ENCODE measurements at regions not wholly inside any gene's neighbourhood (a gene's known extent, or its start where the extent isn't known, plus 50 kb on each side); places are given as distances from the start of the nearest gene placed in this dataset.
"Not testable (repeated sequence)": the region's sequence is repeated elsewhere in the genome, so short reads cannot be mapped to it uniquely, and the experiment has no call there.

GRCh38 chr2:87075054-87075790 is 53.6 kb upstream of the PLGLB1 start:
- H3K36me3 ChIP-seq (ENCODE audit: control insufficient read depth in 4 of 4, insufficient read depth in 4 of 4, low read length in 3 of 4); H3K4me1 ChIP-seq (ENCODE audit: control extremely low read depth in 1 of 4, control insufficient read depth in 4 of 4, insufficient read depth in 4 of 4, low read length in 3 of 4); CTCF ChIA-PET; POLR2A ChIA-PET; H3K9me3 ChIP-seq (ENCODE audit: control extremely low read depth in 1 of 5, control insufficient read depth in 4 of 5, insufficient read depth in 2 of 5, low read depth in 1 of 5, low read length in 4 of 5); H3K27me3 ChIP-seq (replicated peaks in 2 of 5; ENCODE audit: control insufficient read depth in 4 of 5, insufficient read depth in 5 of 5, low read length in 4 of 5): not testable (repeated sequence)
- WGBS (ENCODE audit: insufficient coverage): 0% methylated on average over 5 of the region's 47 CpGs
- DNase-seq: peak; percentile 6 to 59 (median 46)
- Histone ChIP-seq H3K4me3 (ENCODE audit: control insufficient read depth in 1 of 7, extremely low read depth in 1 of 7, insufficient read depth in 4 of 7, low read depth in 2 of 7, low read length in 6 of 7) (peak overlapping the region; percentile 52 to 82 (median 70)), H3K27ac (ENCODE audit: insufficient read depth in 1 of 2, low read depth in 1 of 2, low read length in 2 of 2, poor library complexity in 1 of 2, severe bottlenecking in 2 of 2) (peak overlapping the region; percentile 50 to 87)

GRCh38 chr2:87075791-87076252 is 54.2 kb upstream of the PLGLB1 start:
- H3K4me1 ChIP-seq (ENCODE audit: control extremely low read depth in 1 of 4, control insufficient read depth in 4 of 4, insufficient read depth in 4 of 4, low read length in 3 of 4); H3K27me3 ChIP-seq (replicated peaks in 2 of 5; ENCODE audit: control insufficient read depth in 4 of 5, insufficient read depth in 5 of 5, low read length in 4 of 5); POLR2A ChIA-PET; CTCF ChIA-PET; H3K9me3 ChIP-seq (ENCODE audit: control extremely low read depth in 1 of 5, control insufficient read depth in 4 of 5, insufficient read depth in 2 of 5, low read depth in 1 of 5, low read length in 4 of 5); H3K36me3 ChIP-seq (ENCODE audit: control insufficient read depth in 4 of 4, insufficient read depth in 4 of 4, low read length in 3 of 4): not testable (repeated sequence)
- peak overlapping the region in 1 of 2 experiments; percentile 87 for H3K27ac ChIP-seq (ENCODE audit: insufficient read depth in 1 of 2, low read depth in 1 of 2, low read length in 2 of 2, poor library complexity in 1 of 2, severe bottlenecking in 2 of 2)
- H3K4me3 ChIP-seq (ENCODE audit: control insufficient read depth in 1 of 7, extremely low read depth in 1 of 7, insufficient read depth in 4 of 7, low read depth in 2 of 7, low read length in 6 of 7): peak overlapping the region; percentile 52 to 82 (median 70)
- DNase-seq: peak; percentile 41 to 81 (median 70)
- 0% methylated on average over 11 of the region's 64 CpGs for WGBS (ENCODE audit: insufficient coverage)

- peak overlapping the region; percentile 83 to 87 for H3K27ac ChIP-seq (ENCODE audit: insufficient read depth in 1 of 2, low read depth in 1 of 2, low read length in 2 of 2, poor library complexity in 1 of 2, severe bottlenecking in 2 of 2)
- H3K9me3 ChIP-seq (ENCODE audit: control extremely low read depth in 1 of 5, control insufficient read depth in 4 of 5, insufficient read depth in 2 of 5, low read depth in 1 of 5, low read length in 4 of 5); H3K27me3 ChIP-seq (replicated peaks in 2 of 5; ENCODE audit: control insufficient read depth in 4 of 5, insufficient read depth in 5 of 5, low read length in 4 of 5); POLR2A ChIA-PET; H3K36me3 ChIP-seq (ENCODE audit: control insufficient read depth in 4 of 4, insufficient read depth in 4 of 4, low read length in 3 of 4); CTCF ChIA-PET; H3K4me1 ChIP-seq (ENCODE audit: control extremely low read depth in 1 of 4, control insufficient read depth in 4 of 4, insufficient read depth in 4 of 4, low read length in 3 of 4): not testable (repeated sequence)
- peak overlapping the region; percentile 52 to 82 (median 70) for H3K4me3 ChIP-seq (ENCODE audit: control insufficient read depth in 1 of 7, extremely low read depth in 1 of 7, insufficient read depth in 4 of 7, low read depth in 2 of 7, low read length in 6 of 7)
- WGBS (ENCODE audit: insufficient coverage): 1% methylated on average over 15 of the region's 84 CpGs
- DNase-seq: peak; percentile 93 to 98 (median 96)
Measured at GRCh38 chr2:87076253-87077123, 54.8 kb upstream of the PLGLB1 start.

GRCh38 chr2:87077124-87077446 is 55.4 kb upstream of the PLGLB1 start:
- WGBS (ENCODE audit: insufficient coverage): no CpG with 5 or more reads among the region's 26 CpGs

GRCh38 chr2:87081727-87082126 is 60.1 kb upstream of the PLGLB1 start:
- CTCF ChIA-PET: not testable (repeated sequence)

More at GRCh38 chr2:87077124-87077446, 55.4 kb upstream of the PLGLB1 start:
- Histone ChIP-seq H3K4me3 (ENCODE audit: control insufficient read depth in 1 of 7, extremely low read depth in 1 of 7, insufficient read depth in 4 of 7, low read depth in 2 of 7, low read length in 6 of 7) (peak overlapping the region in 6 of 7 experiments; percentile 42 to 73 (median 61)), H3K27ac (ENCODE audit: insufficient read depth in 1 of 2, low read depth in 1 of 2, low read length in 2 of 2, poor library complexity in 1 of 2, severe bottlenecking in 2 of 2) (peak overlapping the region; percentile 83 to 87)
- H3K9me3 ChIP-seq (ENCODE audit: control extremely low read depth in 1 of 5, control insufficient read depth in 4 of 5, insufficient read depth in 2 of 5, low read depth in 1 of 5, low read length in 4 of 5); H3K4me1 ChIP-seq (ENCODE audit: control extremely low read depth in 1 of 4, control insufficient read depth in 4 of 4, insufficient read depth in 4 of 4, low read length in 3 of 4); POLR2A ChIA-PET; DNase-seq; CTCF ChIA-PET; H3K27me3 ChIP-seq (replicated peaks in 2 of 5; ENCODE audit: control insufficient read depth in 4 of 5, insufficient read depth in 5 of 5, low read length in 4 of 5); H3K36me3 ChIP-seq (ENCODE audit: control insufficient read depth in 4 of 4, insufficient read depth in 4 of 4, low read length in 3 of 4): not testable (repeated sequence)

GRCh38 chr2:87088079-87088478 is 66.4 kb upstream of the PLGLB1 start:
- CTCF ChIA-PET; H3K4me3 ChIP-seq (ENCODE audit: control insufficient read depth in 1 of 7, extremely low read depth in 1 of 7, insufficient read depth in 4 of 7, low read depth in 2 of 7, low read length in 6 of 7); H3K4me1 ChIP-seq (ENCODE audit: control extremely low read depth in 1 of 4, control insufficient read depth in 4 of 4, insufficient read depth in 4 of 4, low read length in 3 of 4); H3K27me3 ChIP-seq (replicated peaks in 2 of 5; ENCODE audit: control insufficient read depth in 4 of 5, insufficient read depth in 5 of 5, low read length in 4 of 5); H3K27ac ChIP-seq (ENCODE audit: insufficient read depth in 1 of 2, low read depth in 1 of 2, low read length in 2 of 2, poor library complexity in 1 of 2, severe bottlenecking in 2 of 2); POLR2A ChIA-PET; DNase-seq; H3K36me3 ChIP-seq (ENCODE audit: control insufficient read depth in 4 of 4, insufficient read depth in 4 of 4, low read length in 3 of 4); H3K9me3 ChIP-seq (ENCODE audit: control extremely low read depth in 1 of 5, control insufficient read depth in 4 of 5, insufficient read depth in 2 of 5, low read depth in 1 of 5, low read length in 4 of 5): not testable (repeated sequence)
- WGBS (ENCODE audit: insufficient coverage): 100% methylated on average over 3 of the region's 6 CpGs

More at GRCh38 chr2:87081727-87082126, 60.1 kb upstream of the PLGLB1 start:
- H3K36me3 ChIP-seq (ENCODE audit: control insufficient read depth in 4 of 4, insufficient read depth in 4 of 4, low read length in 3 of 4); H3K27ac ChIP-seq (ENCODE audit: insufficient read depth in 1 of 2, low read depth in 1 of 2, low read length in 2 of 2, poor library complexity in 1 of 2, severe bottlenecking in 2 of 2); H3K27me3 ChIP-seq (replicated peaks in 2 of 5; ENCODE audit: control insufficient read depth in 4 of 5, insufficient read depth in 5 of 5, low read length in 4 of 5); DNase-seq; H3K9me3 ChIP-seq (ENCODE audit: control extremely low read depth in 1 of 5, control insufficient read depth in 4 of 5, insufficient read depth in 2 of 5, low read depth in 1 of 5, low read length in 4 of 5); H3K4me3 ChIP-seq (ENCODE audit: control insufficient read depth in 1 of 7, extremely low read depth in 1 of 7, insufficient read depth in 4 of 7, low read depth in 2 of 7, low read length in 6 of 7); POLR2A ChIA-PET; H3K4me1 ChIP-seq (ENCODE audit: control extremely low read depth in 1 of 4, control insufficient read depth in 4 of 4, insufficient read depth in 4 of 4, low read length in 3 of 4): not testable (repeated sequence)
- WGBS (ENCODE audit: insufficient coverage): no CpG with 5 or more reads among the region's 2 CpGs

GRCh38 chr2:87089401-87089800 is 67.8 kb upstream of the PLGLB1 start:
- CTCF ChIA-PET, POLR2A ChIA-PET: not testable (repeated sequence)
- no CpG with 5 or more reads among the region's 5 CpGs for WGBS (ENCODE audit: insufficient coverage)

More at GRCh38 chr2:87089401-87089800, 67.8 kb upstream of the PLGLB1 start:
- H3K27me3 ChIP-seq (replicated peaks in 2 of 5; ENCODE audit: control insufficient read depth in 4 of 5, insufficient read depth in 5 of 5, low read length in 4 of 5); H3K9me3 ChIP-seq (ENCODE audit: control extremely low read depth in 1 of 5, control insufficient read depth in 4 of 5, insufficient read depth in 2 of 5, low read depth in 1 of 5, low read length in 4 of 5); H3K4me1 ChIP-seq (ENCODE audit: control extremely low read depth in 1 of 4, control insufficient read depth in 4 of 4, insufficient read depth in 4 of 4, low read length in 3 of 4); H3K27ac ChIP-seq (ENCODE audit: insufficient read depth in 1 of 2, low read depth in 1 of 2, low read length in 2 of 2, poor library complexity in 1 of 2, severe bottlenecking in 2 of 2); DNase-seq; H3K36me3 ChIP-seq (ENCODE audit: control insufficient read depth in 4 of 4, insufficient read depth in 4 of 4, low read length in 3 of 4); H3K4me3 ChIP-seq (ENCODE audit: control insufficient read depth in 1 of 7, extremely low read depth in 1 of 7, insufficient read depth in 4 of 7, low read depth in 2 of 7, low read length in 6 of 7): not testable (repeated sequence)
